Ovary (tissue), 3 donors: ENCODE measurements at regions not wholly inside any gene's neighbourhood (a gene's known extent, or its start where the extent isn't known, plus 50 kb on each side); places are given as distances from the start of the nearest gene placed in this dataset.

ENCODE experiments used
- CTCF ChIP-seq, 3 donors: fragments of 450-650 bp in 2 of 3; fragments of 200-600 bp in 1 of 3; IDR thresholded peaks; one replicate each; pipeline versions ENCODE4 v1.5.1 to v1.8.0; 2016 to 2022; ENCODE audit warnings: antibody characterized with exemption in 3 of 3, mild to moderate bottlenecking in 1 of 3
- EP300 ChIP-seq: sonication (generic); formaldehyde crosslinking; IDR thresholded peaks from one replicate; pipeline ENCODE4 v1.6.1; 2017; ENCODE audit warnings: antibody characterized with exemption
- POLR2A ChIP-seq: fragments of 450-650 bp; IDR thresholded peaks from one replicate; pipeline ENCODE4 v1.6.1; 2017; ENCODE audit warnings: antibody characterized with exemption, mild to moderate bottlenecking, moderate library complexity
- donor health status: DM: no; HTN: no; CAD: no.

GRCh38 chr16:66159987-66160386 is 206.5 kb upstream of the CDH5 start:
- no peak for TF ChIP-seq CTCF (IDR thresholded peaks at IDR 0.05)
- TF ChIP-seq POLR2A = no peak
- no peak for TF ChIP-seq EP300
